ENCODE measurements at regions not wholly inside any gene's neighbourhood (a gene's known extent, or its start where the extent isn't known, plus 50 kb on each side); places are given as distances from the start of the nearest gene placed in this dataset.
A peak's percentile ranks its signal among the peaks of the same experiment; 100 is the strongest.

GRCh38 chr5:51273871-51274270, 109.4 kb upstream of the ISL1 start:
- Mint-ChIP-seq H3K4me1 (ENCODE audit: low read depth) (no peaks in the 10 kb centered on the region), H3K27me3 (ENCODE audit: low read depth) (peaks cover 2% of the 10 kb centered on the region), H3K36me3 (ENCODE audit: low read depth) (no peaks in the 10 kb centered on the region), H3K9me3 (ENCODE audit: low read depth) (peaks cover 5% of the 10 kb centered on the region), H3K27ac (ENCODE audit: unreplicated experiment) (no peak overlapping the region), H3K4me3 (ENCODE audit: unreplicated experiment) (no peak overlapping the region)
- no peak for DNase-seq (ENCODE audit: low spot score)
- TF ChIP-seq, protein P1, sequence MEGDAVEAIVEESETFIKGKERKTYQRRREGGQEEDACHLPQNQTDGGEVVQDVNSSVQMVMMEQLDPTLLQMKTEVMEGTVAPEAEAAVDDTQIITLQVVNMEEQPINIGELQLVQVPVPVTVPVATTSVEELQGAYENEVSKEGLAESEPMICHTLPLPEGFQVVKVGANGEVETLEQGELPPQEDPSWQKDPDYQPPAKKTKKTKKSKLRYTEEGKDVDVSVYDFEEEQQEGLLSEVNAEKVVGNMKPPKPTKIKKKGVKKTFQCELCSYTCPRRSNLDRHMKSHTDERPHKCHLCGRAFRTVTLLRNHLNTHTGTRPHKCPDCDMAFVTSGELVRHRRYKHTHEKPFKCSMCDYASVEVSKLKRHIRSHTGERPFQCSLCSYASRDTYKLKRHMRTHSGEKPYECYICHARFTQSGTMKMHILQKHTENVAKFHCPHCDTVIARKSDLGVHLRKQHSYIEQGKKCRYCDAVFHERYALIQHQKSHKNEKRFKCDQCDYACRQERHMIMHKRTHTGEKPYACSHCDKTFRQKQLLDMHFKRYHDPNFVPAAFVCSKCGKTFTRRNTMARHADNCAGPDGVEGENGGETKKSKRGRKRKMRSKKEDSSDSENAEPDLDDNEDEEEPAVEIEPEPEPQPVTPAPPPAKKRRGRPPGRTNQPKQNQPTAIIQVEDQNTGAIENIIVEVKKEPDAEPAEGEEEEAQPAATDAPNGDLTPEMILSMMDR (IDR thresholded peaks at IDR 0.05): no peak

DNA sequence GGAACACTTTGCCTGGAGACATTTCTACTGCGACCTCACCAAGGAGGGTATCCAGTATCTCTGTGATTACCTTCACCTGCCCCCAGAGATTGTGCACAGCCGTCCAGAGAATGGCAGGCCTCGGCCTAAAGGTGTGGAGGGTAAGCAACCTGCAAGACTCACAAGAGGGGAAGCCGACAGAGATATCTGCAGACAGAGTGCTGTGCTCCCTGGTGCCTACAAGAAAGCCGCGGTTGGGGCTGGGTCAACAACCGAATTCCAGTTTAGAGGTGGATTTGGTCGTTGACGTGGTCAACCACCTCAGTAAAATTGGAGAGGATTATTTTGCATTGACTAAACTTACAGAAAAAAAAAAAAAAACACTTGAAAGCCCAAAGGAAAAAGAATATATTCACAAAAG, 107.8 kb upstream of the ISL1 start:
- Mint-ChIP-seq H3K27ac (ENCODE audit: unreplicated experiment) (no peak overlapping the region), H3K4me1 (ENCODE audit: low read depth) (no peaks in the 10 kb centered on the region), H3K27me3 (ENCODE audit: low read depth) (peaks cover 4% of the 10 kb centered on the region), H3K4me3 (ENCODE audit: unreplicated experiment) (no peak overlapping the region), H3K9me3 (ENCODE audit: low read depth) (peaks cover 5% of the 10 kb centered on the region), H3K36me3 (ENCODE audit: low read depth) (no peaks in the 10 kb centered on the region)
- TF ChIP-seq, protein P1 (IDR thresholded peaks at IDR 0.05): no peak
- DNase-seq (ENCODE audit: low spot score): peak; percentile 73

DNA sequence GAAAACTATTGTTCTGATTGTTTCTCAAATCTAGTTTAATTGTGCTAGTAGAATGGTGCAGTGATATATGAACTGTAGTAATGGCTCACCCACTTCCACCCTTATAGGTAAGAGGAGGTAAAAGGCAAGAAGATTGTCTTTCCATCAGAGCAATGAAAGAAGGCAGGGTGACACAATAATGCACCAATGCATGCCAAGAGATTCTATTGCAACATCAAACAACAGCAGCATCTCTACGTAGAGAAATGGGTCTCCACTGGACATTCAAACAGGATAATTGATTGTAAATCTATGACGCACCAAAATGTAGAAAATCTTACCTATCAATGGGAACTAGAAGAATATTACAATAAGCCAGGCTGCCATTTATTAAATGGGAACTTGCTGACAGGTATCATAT, 107.0 kb upstream of the ISL1 start:
- Mint-ChIP-seq H3K27me3 (ENCODE audit: low read depth) (peaks cover 4% of the 10 kb centered on the region), H3K9me3 (ENCODE audit: low read depth) (peaks cover 5% of the 10 kb centered on the region), H3K27ac (ENCODE audit: unreplicated experiment) (no peak overlapping the region), H3K36me3 (ENCODE audit: low read depth) (no peaks in the 10 kb centered on the region), H3K4me1 (ENCODE audit: low read depth) (no peaks in the 10 kb centered on the region), H3K4me3 (ENCODE audit: unreplicated experiment) (no peak overlapping the region)
- DNase-seq (ENCODE audit: low spot score): no peak
- TF ChIP-seq, protein P1 (IDR thresholded peaks at IDR 0.05): no peak

DNA sequence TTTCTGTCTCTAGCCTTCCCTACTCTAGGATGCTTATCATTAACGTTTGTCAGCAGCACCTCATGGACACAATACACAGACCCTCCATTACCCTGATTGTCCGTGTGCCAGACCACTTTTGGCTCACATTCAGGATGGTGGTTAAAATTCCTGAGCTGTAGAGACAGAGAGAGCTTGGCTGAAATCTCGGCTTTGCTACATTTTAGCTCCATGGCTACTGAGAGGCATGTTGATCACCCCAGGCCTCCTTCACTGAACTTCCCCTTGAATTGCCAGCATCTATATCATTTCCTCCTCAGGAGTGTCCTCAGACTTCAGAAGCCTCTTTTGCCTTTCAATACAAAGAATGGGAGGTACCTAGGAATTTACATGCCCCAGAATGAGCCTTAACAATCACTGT, 104.7 kb upstream of the ISL1 start:
- TF ChIP-seq, protein P1 (IDR thresholded peaks at IDR 0.05): no peak
- Mint-ChIP-seq H3K9me3 (ENCODE audit: low read depth) (peaks cover 2% of the 10 kb centered on the region), H3K27me3 (ENCODE audit: low read depth) (peaks cover 2% of the 10 kb centered on the region), H3K36me3 (ENCODE audit: low read depth) (no peaks in the 10 kb centered on the region), H3K4me3 (ENCODE audit: unreplicated experiment) (no peak overlapping the region), H3K4me1 (ENCODE audit: low read depth) (no peaks in the 10 kb centered on the region), H3K27ac (ENCODE audit: unreplicated experiment) (no peak overlapping the region)
- DNase-seq (ENCODE audit: low spot score): no peak

GRCh38 chr5:51279983-51280706, 103.1 kb upstream of the ISL1 start:
- TF ChIP-seq, protein P1 (IDR thresholded peaks at IDR 0.05): no peak
- peaks cover 2% of the 10 kb centered on the region for H3K9me3 Mint-ChIP-seq (ENCODE audit: low read depth)
- no peaks in the 10 kb centered on the region for H3K4me1 Mint-ChIP-seq (ENCODE audit: low read depth)
- H3K27ac Mint-ChIP-seq (ENCODE audit: unreplicated experiment): no peak overlapping the region
- no peak for DNase-seq (ENCODE audit: low spot score)
- no peaks in the 10 kb centered on the region for H3K36me3 Mint-ChIP-seq (ENCODE audit: low read depth)
- no peak overlapping the region for H3K4me3 Mint-ChIP-seq (ENCODE audit: unreplicated experiment)
- peaks cover 4% of the 10 kb centered on the region for H3K27me3 Mint-ChIP-seq (ENCODE audit: low read depth)
